ENCODE measurements at regions not wholly inside any gene's neighbourhood (a gene's known extent, or its start where the extent isn't known, plus 50 kb on each side); places are given as distances from the start of the nearest gene placed in this dataset.

DNA sequence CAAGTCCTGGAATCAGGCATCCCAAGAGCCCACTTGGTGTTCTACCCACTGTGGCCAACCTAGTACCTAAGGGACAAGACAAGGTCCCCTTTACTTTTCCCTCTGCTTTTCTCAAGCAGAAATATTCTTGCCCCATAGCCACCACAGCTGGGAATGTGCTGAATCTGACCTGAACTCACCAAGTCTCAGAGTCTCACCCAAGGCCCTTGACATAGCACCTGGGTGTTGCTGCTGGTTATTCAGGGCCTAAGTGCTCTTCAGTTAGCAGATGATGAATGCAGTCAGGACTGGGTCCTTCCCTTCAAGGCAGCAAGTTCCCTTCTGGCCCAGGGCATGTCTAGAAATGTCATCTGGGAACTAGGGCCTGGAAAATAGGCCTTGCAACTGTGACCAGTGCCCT is 201.8 kb upstream of the SERP2 start:
- intact Hi-C loops (cut with DNase I; ENCODE audit: low total_unique reads) (no loop called here), in situ Hi-C loops (cut with MboI; ENCODE audit: low sequenced_read_pairs in 4 of 4) (no loop called here)
- no peaks in the 10 kb centered on the region for H3K27me3 ChIP-seq
- TF ChIP-seq, protein P1, sequence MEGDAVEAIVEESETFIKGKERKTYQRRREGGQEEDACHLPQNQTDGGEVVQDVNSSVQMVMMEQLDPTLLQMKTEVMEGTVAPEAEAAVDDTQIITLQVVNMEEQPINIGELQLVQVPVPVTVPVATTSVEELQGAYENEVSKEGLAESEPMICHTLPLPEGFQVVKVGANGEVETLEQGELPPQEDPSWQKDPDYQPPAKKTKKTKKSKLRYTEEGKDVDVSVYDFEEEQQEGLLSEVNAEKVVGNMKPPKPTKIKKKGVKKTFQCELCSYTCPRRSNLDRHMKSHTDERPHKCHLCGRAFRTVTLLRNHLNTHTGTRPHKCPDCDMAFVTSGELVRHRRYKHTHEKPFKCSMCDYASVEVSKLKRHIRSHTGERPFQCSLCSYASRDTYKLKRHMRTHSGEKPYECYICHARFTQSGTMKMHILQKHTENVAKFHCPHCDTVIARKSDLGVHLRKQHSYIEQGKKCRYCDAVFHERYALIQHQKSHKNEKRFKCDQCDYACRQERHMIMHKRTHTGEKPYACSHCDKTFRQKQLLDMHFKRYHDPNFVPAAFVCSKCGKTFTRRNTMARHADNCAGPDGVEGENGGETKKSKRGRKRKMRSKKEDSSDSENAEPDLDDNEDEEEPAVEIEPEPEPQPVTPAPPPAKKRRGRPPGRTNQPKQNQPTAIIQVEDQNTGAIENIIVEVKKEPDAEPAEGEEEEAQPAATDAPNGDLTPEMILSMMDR (IDR thresholded peaks at IDR 0.05 in 4 of 5, conservative IDR thresholded peaks at IDR 0.05 in 1 of 5), result no peak
- TF ChIP-seq POLR2A (IDR thresholded peaks at IDR 0.05), result no peak
- H3K36me3 ChIP-seq, result no peaks in the 10 kb centered on the region
- ATAC-seq (no peak), DNase-seq (no peak)
- no peak overlapping the region for H3K4me3 ChIP-seq
- H3K27ac ChIP-seq, result no peak overlapping the region
- peaks cover 15 to 20% of the 10 kb centered on the region in 2 donors for H3K4me1 ChIP-seq
- H3K9me3 ChIP-seq, result no peaks in the 10 kb centered on the region

DNA sequence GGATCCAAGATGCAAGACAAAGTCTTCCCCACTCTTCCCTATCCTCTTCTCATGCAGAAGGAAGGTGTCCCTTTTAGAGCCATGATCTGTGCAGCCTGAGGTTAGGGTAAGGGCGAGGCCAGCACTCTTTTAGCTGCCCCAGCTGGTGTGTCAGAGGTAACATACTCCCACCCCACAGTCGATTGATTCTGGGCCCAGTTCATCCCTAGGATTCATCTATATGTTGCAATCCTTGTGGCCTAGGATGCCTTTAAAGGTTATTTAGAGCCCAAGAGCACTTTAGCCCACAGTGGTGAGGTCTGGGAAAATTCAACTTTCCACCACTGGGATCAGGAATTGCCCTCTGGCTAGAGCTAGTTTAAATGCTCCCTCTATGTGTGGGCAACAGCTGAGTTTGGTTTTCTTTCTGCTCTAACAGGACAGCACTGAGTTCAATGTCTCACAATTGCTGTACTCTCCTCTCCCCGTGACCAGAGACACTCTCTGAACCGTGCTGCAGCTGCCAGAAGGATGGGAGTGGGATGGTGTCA is 201.3 kb upstream of the SERP2 start:
- no peaks in the 10 kb centered on the region for H3K27me3 ChIP-seq
- no peak for DNase-seq
- no peaks in the 10 kb centered on the region for H3K9me3 ChIP-seq
- H3K36me3 ChIP-seq, result no peaks in the 10 kb centered on the region
- no peak for TF ChIP-seq POLR2A (IDR thresholded peaks at IDR 0.05)
- TF ChIP-seq, protein P1 (IDR thresholded peaks at IDR 0.05 in 4 of 5, conservative IDR thresholded peaks at IDR 0.05 in 1 of 5), result no peak
- H3K4me1 ChIP-seq, result peaks cover 15 to 20% of the 10 kb centered on the region in 2 donors
- no peak for ATAC-seq
- H3K27ac ChIP-seq, result no peak overlapping the region
- intact Hi-C loops (cut with DNase I; ENCODE audit: low total_unique reads), result no loop called here
- in situ Hi-C loops (cut with MboI; ENCODE audit: low sequenced_read_pairs in 4 of 4), result no loop called here
- no peak overlapping the region for H3K4me3 ChIP-seq

DNA sequence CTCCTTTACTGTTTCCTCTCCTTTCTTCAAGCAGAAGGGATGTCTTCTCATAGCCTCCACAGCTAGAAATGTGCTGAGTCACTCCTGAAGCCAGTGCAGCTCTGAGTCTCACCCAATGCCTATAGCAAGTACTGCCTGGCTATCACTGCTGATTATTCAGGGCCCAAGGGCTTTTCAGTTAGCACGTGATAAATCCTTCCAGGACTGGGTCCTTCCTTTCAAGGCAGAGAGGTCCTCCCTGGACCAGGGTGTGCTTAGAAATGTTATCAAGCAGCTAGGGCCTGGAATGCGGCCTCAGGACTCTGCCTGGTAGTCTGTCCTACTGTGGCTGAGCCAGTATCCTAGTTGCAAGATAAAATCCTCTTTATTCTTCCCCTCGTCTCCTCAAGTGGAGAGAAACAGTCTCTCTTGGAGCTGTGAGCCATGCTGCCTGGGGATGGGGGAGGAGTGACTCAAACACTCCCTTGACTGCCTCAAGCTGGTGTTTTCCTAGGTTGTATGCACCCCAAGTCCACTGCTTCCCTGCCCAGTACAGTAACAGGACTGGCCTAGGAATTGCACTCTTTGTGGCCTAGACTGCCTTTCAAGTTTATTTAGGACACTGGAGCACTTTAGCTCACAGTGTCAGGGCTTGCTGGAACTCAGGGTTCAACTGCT is 198.7 kb upstream of the SERP2 start:
- in situ Hi-C loops (cut with MboI; ENCODE audit: low sequenced_read_pairs in 4 of 4), result loop anchor here in 2 of 4 donors (25.0 kb wide), 1 partner anchor 262 kb away; no protein-coding TSS in a partner anchor
- H3K4me3 ChIP-seq, result no peak overlapping the region
- ATAC-seq, result peak in 1 of 2 donors; percentile 57

DNA sequence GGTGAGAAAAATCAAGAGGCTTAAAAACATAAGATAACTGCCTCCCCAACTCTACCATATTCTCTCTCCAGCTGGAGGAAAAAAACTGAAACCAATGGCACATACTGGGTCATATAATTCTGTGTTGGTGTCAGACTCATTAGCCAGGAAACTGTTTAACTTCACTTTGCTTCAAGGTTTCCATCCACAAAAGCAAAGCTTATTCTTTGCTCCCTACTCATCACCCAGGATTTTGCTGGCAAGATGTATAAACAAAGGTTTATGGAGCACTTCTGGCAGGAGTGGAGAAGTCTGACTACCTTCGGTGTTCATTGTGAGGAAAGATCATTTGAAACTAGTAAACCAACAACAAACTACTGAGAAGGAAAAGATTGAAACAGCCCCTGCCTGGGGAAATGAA is 197.5 kb upstream of the SERP2 start:
- Histone ChIP-seq H3K36me3 (no peaks in the 10 kb centered on the region), H3K4me1 (peaks cover 26 to 29% of the 10 kb centered on the region in 2 donors), H3K9me3 (no peaks in the 10 kb centered on the region), H3K4me3 (no peak overlapping the region), H3K27ac (no peak overlapping the region), H3K27me3 (no peaks in the 10 kb centered on the region)
- in situ Hi-C loops (cut with MboI; ENCODE audit: low sequenced_read_pairs in 4 of 4) (loop anchor here in 2 of 4 donors (25.0 kb wide), 1 partner anchor 261 kb away; no protein-coding TSS in a partner anchor), intact Hi-C loops (cut with DNase I; ENCODE audit: low total_unique reads) (no loop called here)
- ATAC-seq (no peak), DNase-seq (no peak)
- TF ChIP-seq, protein P1 (IDR thresholded peaks at IDR 0.05 in 4 of 5, conservative IDR thresholded peaks at IDR 0.05 in 1 of 5), result no peak
- no peak for TF ChIP-seq POLR2A (IDR thresholded peaks at IDR 0.05)

More for the DNA sequence above, 198.7 kb upstream of the SERP2 start:
- peak overlapping the region in 3 of 4 donors; percentile 13 to 46 (median 16) for H3K27ac ChIP-seq
- no peaks in the 10 kb centered on the region for H3K36me3 ChIP-seq
- TF ChIP-seq, protein P1 (IDR thresholded peaks at IDR 0.05 in 4 of 5, conservative IDR thresholded peaks at IDR 0.05 in 1 of 5), result no peak
- no peak for TF ChIP-seq POLR2A (IDR thresholded peaks at IDR 0.05)
- DNase-seq, result no peak
- H3K4me1 ChIP-seq, result peaks cover 15 to 20% of the 10 kb centered on the region in 2 donors
- H3K9me3 ChIP-seq, result no peaks in the 10 kb centered on the region
- no peaks in the 10 kb centered on the region for H3K27me3 ChIP-seq
- intact Hi-C loops (cut with DNase I; ENCODE audit: low total_unique reads), result no loop called here
